SU-DHL-6 (cell line): ENCODE measurements at regions not wholly inside any gene's neighbourhood (a gene's known extent, or its start where the extent isn't known, plus 50 kb on each side); places are given as distances from the start of the nearest gene placed in this dataset.
"Not testable (repeated sequence)": the region's sequence is repeated elsewhere in the genome, so short reads cannot be mapped to it uniquely, and the experiment has no call there.

Source experiments
- H2AFZ ChIP-seq: fragments of 200-600 bp; sonication (generic); 2 replicates; pipeline ENCODE4 v1.6.1; 2014; ENCODE audit warnings: low read depth, mild to moderate bottlenecking, moderate library complexity, mixed read lengths, antibody characterized with exemption, low read length; ENCODE audit not compliant: severe bottlenecking
- H3F3A ChIP-seq: fragments of 200-600 bp; shearing (Covaris generic); 2 replicates; pipeline ENCODE4 v1.6.0; 2016; ENCODE audit warnings: antibody characterized with exemption, mild to moderate bottlenecking; ENCODE audit not compliant: insufficient read depth
- H3K27ac ChIP-seq: fragments of 200-600 bp; sonication (generic); 2 replicates; pipeline ENCODE4 v1.5.1; 2016; ENCODE audit warnings: low read depth, mild to moderate bottlenecking, low read length, moderate library complexity, mixed read lengths
- H3K27me3 ChIP-seq: fragments of 200-600 bp; sonication (generic), shearing (Covaris generic); 2 replicates; pipeline ENCODE4 v1.6.0; 2014; ENCODE audit warnings: mild to moderate bottlenecking, low read length
- H3K36me3 ChIP-seq: fragments of 200-600 bp; sonication (generic); 2 replicates; pipeline ENCODE4 v1.6.1; 2014; ENCODE audit warnings: mild to moderate bottlenecking, low read length, mixed read lengths
- H3K4me2 ChIP-seq: fragments of 300-600, 200-600 bp; shearing (Covaris generic), sonication (generic); 2 replicates; pipeline ENCODE4 v1.6.0; 2014; ENCODE audit warnings: low read length, low read depth, mild to moderate bottlenecking; ENCODE audit not compliant: poor library complexity, severe bottlenecking
- H3K4me3 ChIP-seq: fragments of 200-600 bp; sonication (generic); 2 replicates; pipeline ENCODE4 v1.5.1; 2014; ENCODE audit warnings: antibody characterized with exemption, low read length, mild to moderate bottlenecking, mixed read lengths; ENCODE audit not compliant: insufficient read depth, poor library complexity, severe bottlenecking
- H3K79me2 ChIP-seq: fragments of 200-600 bp; sonication (generic); 2 replicates; pipeline ENCODE4 v1.6.1; 2014; ENCODE audit warnings: mild to moderate bottlenecking, low read length, moderate library complexity; ENCODE audit not compliant: insufficient read depth
- H3K9ac ChIP-seq: fragments of 200-600 bp; sonication (generic); 2 replicates; pipeline ENCODE4 v1.7.0; 2014; ENCODE audit warnings: mild to moderate bottlenecking, low read length
- H3K9me2 ChIP-seq: fragments of 200-600 bp; sonication (generic); replicated peaks from 2 replicates; pipeline ENCODE4 v1.6.1; 2014; ENCODE audit warnings: low read length; ENCODE audit not compliant: insufficient read depth
- H3K9me3 ChIP-seq: fragments of 200-600 bp; sonication (generic); 2 replicates; pipeline ENCODE4 v1.6.1; 2014; ENCODE audit warnings: low read length, mixed read lengths; ENCODE audit not compliant: insufficient read depth
- H4K20me1 ChIP-seq: fragments of 200-600 bp; sonication (generic); 2 replicates; pipeline ENCODE4 v1.6.1; 2014; ENCODE audit warnings: low read depth, mild to moderate bottlenecking, antibody characterized with exemption, low read length, moderate library complexity, mixed read lengths
- EZH2phosphoT487 ChIP-seq: fragments of 200-600 bp; sonication (generic), shearing (Covaris generic); conservative IDR thresholded peaks from 2 replicates; pipeline ENCODE4 v1.6.1; 2018; ENCODE audit warnings: mild to moderate bottlenecking, antibody characterized with exemption, low read length, moderate library complexity, mixed read lengths
- TF ChIP-seq, protein P1 (sequence below): fragments of 200-600 bp; sonication (generic); IDR thresholded peaks from one replicate; pipeline ENCODE4 v1.5.1; 2017; ENCODE audit warnings: antibody characterized with exemption, mild to moderate bottlenecking, low read length, moderate library complexity; ENCODE audit not compliant: insufficient read depth, poor library complexity, severe bottlenecking

DNA sequence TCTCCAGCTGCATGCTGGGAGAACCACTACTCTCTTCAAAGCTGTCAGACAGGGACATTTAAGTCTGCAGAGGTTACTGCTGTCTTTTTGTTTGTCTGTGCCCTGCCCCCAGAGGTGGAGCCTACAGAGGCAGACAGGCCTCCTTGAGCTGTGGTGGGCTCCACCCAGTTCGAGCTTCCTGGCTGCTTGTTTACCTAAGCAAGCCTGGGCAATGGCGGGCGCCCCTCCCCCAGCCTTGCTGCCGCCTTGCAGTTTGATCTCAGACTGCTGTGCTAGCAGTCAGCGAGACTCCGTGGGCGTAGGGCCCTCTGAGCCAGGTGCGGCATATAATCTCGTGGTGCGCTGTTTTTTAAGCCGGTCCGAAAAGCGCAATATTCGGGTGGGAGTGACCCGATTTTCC, 215.0 kb downstream of the STIM2 start:
- H2AFZ ChIP-seq, H3K9me2 ChIP-seq, H3K9ac ChIP-seq, H3K4me2 ChIP-seq, H4K20me1 ChIP-seq, H3K9me3 ChIP-seq, H3F3A ChIP-seq, H3K27ac ChIP-seq, H3K4me3 ChIP-seq, H3K36me3 ChIP-seq, H3K27me3 ChIP-seq, H3K79me2 ChIP-seq: not testable (repeated sequence)

DNA sequence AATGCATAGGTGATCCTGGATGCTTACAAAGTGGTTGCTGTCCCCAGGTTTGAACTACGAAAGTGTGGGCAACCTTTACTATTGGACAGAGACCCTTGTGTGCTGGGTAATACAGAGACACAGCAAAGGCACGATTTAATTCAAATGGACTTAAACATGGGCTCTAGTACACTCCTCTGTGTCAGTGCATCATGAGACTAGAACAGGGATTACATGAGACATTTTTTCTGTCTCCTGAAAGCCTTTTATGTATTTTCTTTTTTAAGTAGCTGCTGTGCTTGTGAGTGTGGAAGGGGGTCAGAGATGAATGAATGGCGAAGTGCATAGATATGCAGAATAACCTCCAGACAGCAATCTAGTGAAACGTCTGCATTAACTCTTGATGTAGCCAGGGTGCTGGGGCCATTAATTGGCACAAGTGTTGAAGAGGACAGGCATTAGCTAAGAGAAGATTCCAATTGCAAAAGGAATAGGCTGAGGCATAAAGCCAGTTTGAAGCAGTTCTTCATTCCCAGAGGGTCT, 218.4 kb downstream of the STIM2 start:
- Histone ChIP-seq H3K27me3 (no peaks in the 10 kb centered on the region), H3K4me2 (no peak overlapping the region), H3K27ac (no peak overlapping the region), H3F3A (no peaks in the 10 kb centered on the region), H3K79me2 (no peaks in the 10 kb centered on the region), H3K9ac (no peak overlapping the region), H3K9me2 (no peaks in the 10 kb centered on the region), H3K4me3 (no peak overlapping the region), H3K9me3 (no peaks in the 10 kb centered on the region), H4K20me1 (no peaks in the 10 kb centered on the region), H2AFZ (no peak overlapping the region), H3K36me3 (no peaks in the 10 kb centered on the region)
- TF ChIP-seq, protein P1, sequence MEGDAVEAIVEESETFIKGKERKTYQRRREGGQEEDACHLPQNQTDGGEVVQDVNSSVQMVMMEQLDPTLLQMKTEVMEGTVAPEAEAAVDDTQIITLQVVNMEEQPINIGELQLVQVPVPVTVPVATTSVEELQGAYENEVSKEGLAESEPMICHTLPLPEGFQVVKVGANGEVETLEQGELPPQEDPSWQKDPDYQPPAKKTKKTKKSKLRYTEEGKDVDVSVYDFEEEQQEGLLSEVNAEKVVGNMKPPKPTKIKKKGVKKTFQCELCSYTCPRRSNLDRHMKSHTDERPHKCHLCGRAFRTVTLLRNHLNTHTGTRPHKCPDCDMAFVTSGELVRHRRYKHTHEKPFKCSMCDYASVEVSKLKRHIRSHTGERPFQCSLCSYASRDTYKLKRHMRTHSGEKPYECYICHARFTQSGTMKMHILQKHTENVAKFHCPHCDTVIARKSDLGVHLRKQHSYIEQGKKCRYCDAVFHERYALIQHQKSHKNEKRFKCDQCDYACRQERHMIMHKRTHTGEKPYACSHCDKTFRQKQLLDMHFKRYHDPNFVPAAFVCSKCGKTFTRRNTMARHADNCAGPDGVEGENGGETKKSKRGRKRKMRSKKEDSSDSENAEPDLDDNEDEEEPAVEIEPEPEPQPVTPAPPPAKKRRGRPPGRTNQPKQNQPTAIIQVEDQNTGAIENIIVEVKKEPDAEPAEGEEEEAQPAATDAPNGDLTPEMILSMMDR: no peak
- no peak for TF ChIP-seq EZH2phosphoT487

DNA sequence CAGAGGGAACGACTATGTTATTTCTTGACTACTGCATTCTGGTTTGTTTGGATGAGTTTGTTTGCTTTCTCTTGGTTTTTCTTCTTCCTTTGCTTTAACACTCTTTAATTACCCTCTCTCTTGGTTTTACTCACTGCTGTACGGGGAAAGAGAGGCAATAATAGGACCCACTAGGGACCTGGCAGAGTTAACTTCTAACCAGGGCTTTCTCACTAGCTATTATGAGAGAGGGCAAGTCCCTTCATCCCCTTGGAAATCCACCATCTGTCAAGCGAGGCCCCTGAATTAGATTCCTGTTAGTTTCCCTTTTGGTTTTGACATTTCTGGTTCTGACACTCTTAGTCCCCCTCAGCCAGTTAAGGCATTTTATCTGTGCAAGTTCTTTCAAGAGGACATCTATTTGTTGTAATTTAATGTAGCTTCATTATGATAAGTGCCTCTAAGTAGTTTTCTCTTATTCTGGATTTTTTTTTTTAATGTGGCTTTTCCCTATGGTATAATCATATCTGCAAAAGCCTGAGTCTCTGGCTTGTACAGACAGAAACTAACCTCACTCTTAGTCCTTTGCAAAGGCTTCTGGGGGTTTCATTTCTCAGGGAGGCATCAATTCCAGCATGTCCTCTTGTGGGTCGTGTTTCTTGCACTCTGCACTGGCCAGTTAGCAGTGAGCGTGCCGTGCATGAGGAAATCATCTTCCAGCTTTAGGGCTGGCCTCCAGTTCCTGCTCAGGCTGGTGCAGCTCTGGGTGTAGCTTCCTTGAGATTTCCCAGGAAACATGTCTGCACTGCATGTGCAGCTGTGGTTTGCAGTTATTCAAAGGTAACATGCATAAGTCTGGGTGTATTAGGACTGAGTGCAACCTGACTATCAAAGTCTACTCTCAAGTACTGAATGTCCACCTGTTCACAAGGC, 221.3 kb downstream of the STIM2 start:
- Histone ChIP-seq H4K20me1 (no peaks in the 10 kb centered on the region), H3F3A (no peaks in the 10 kb centered on the region), H3K9ac (no peak overlapping the region), H3K9me2 (no peaks in the 10 kb centered on the region), H3K4me3 (no peak overlapping the region), H3K27me3 (no peaks in the 10 kb centered on the region), H3K36me3 (no peaks in the 10 kb centered on the region), H3K27ac (no peak overlapping the region), H2AFZ (no peak overlapping the region), H3K9me3 (no peaks in the 10 kb centered on the region), H3K4me2 (no peak overlapping the region), H3K79me2 (no peaks in the 10 kb centered on the region)
- TF ChIP-seq, protein P1: no peak
- no peak for TF ChIP-seq EZH2phosphoT487

DNA sequence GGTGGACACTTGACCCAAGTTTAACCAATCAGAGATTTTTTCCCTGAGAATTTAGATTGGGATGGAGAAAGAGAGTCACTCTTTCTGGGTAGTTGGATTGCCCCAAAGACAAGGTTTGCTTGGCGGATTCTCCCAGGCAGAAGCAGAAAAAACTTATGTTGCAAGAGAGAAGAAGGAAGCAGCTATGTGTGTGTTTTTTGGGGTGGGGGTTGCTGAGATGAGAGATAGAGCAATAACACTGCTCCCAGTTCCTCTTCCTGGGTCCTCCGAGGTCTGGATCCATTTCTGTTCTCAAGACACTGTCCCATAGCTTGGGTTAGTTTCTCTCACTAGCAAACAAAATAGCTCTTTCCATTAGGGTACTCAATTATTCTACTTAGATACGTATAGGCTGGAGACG, 222.1 kb downstream of the STIM2 start:
- TF ChIP-seq, protein P1: no peak
- TF ChIP-seq EZH2phosphoT487: no peak
- H3K36me3 ChIP-seq: no peaks in the 10 kb centered on the region
- H3K79me2 ChIP-seq: no peaks in the 10 kb centered on the region
- no peak overlapping the region for H2AFZ ChIP-seq
- H3F3A ChIP-seq: no peaks in the 10 kb centered on the region
- H3K27ac ChIP-seq: no peak overlapping the region
- no peaks in the 10 kb centered on the region for H3K27me3 ChIP-seq
- H3K4me2 ChIP-seq: no peak overlapping the region
- no peak overlapping the region for H3K9ac ChIP-seq
- no peaks in the 10 kb centered on the region for H4K20me1 ChIP-seq
- H3K4me3 ChIP-seq: no peak overlapping the region
- no peaks in the 10 kb centered on the region for H3K9me3 ChIP-seq
- H3K9me2 ChIP-seq: no peaks in the 10 kb centered on the region
